ENCODE measurements at regions not wholly inside any gene's neighbourhood (a gene's known extent, or its start where the extent isn't known, plus 50 kb on each side); places are given as distances from the start of the nearest gene placed in this dataset.

DNA sequence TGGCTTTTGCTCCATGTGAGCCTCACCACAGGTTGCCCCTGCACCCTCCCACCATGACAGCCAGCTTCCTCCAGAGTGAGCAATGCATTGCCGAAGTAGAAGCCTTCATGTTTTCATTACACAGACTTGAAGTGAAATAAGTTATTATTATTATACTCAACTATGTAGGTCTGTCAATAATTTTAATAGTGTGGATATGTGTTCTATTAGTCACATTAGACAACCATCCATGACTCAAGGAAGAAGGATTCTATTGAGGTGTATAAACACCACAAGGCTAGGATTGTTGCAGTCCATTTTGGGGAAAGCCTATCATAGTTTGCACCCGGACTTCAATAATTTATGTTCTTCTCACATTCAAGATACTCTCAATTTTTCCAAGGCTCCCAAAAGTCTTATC lies 369.5 kb downstream of the TAF11L14 start:
- TF ChIP-seq CTCF (IDR thresholded peaks at IDR 0.05; ENCODE audit: low read depth, low read length, poor library complexity, severe bottlenecking) = no peak
- no peak for TF ChIP-seq EZH2phosphoT487 (IDR thresholded peaks at IDR 0.05; ENCODE audit: borderline replicate concordance, low read length)
